ENCODE measurements at regions not wholly inside any gene's neighbourhood (a gene's known extent, or its start where the extent isn't known, plus 50 kb on each side); places are given as distances from the start of the nearest gene placed in this dataset.

GRCh38 chrX:149283853-149284252, 221.3 kb downstream of the IDS start:
- no peak overlapping the region for H3K4me3 ChIP-seq (ENCODE audit: control insufficient read depth, low read depth, low read length)
- DNase-seq (ENCODE audit: low read depth): no peak
- no peak for TF ChIP-seq CTCF (conservative IDR thresholded peaks at IDR 0.05; ENCODE audit: control insufficient read depth, insufficient read depth, low read depth, low read length)

- H3K4me3 ChIP-seq (ENCODE audit: control insufficient read depth, low read depth, low read length): no peak overlapping the region
- TF ChIP-seq CTCF (conservative IDR thresholded peaks at IDR 0.05; ENCODE audit: control insufficient read depth, insufficient read depth, low read depth, low read length): no peak
- no peak for DNase-seq (ENCODE audit: low read depth)
These were observed 222.2 kb downstream of the IDS start for GRCh38 chrX:149282909-149283308.

- no peak for TF ChIP-seq CTCF (conservative IDR thresholded peaks at IDR 0.05; ENCODE audit: control insufficient read depth, insufficient read depth, low read depth, low read length)
- no peak for DNase-seq (ENCODE audit: low read depth)
- H3K4me3 ChIP-seq (ENCODE audit: control insufficient read depth, low read depth, low read length): no peak overlapping the region
These were observed 225.1 kb downstream of the IDS start for GRCh38 chrX:149280011-149280410.

- DNase-seq (ENCODE audit: low read depth): peak; percentile 35
- TF ChIP-seq CTCF (conservative IDR thresholded peaks at IDR 0.05; ENCODE audit: control insufficient read depth, insufficient read depth, low read depth, low read length): no peak
- no peak overlapping the region for H3K4me3 ChIP-seq (ENCODE audit: control insufficient read depth, low read depth, low read length)
These were observed 229.3 kb downstream of the IDS start for GRCh38 chrX:149275836-149276235.

- no peak overlapping the region for H3K4me3 ChIP-seq (ENCODE audit: control insufficient read depth, low read depth, low read length)
- no peak for TF ChIP-seq CTCF (conservative IDR thresholded peaks at IDR 0.05; ENCODE audit: control insufficient read depth, insufficient read depth, low read depth, low read length)
- peak; percentile 79 for DNase-seq (ENCODE audit: low read depth)
These were observed 230.5 kb downstream of the IDS start for GRCh38 chrX:149274516-149275105.

- no peak overlapping the region for H3K4me3 ChIP-seq (ENCODE audit: control insufficient read depth, low read depth, low read length)
- no peak for TF ChIP-seq CTCF (conservative IDR thresholded peaks at IDR 0.05; ENCODE audit: control insufficient read depth, insufficient read depth, low read depth, low read length)
- DNase-seq (ENCODE audit: low read depth): no peak
These were observed 232.2 kb downstream of the IDS start for GRCh38 chrX:149272690-149273463.
